ENCODE measurements at regions not wholly inside any gene's neighbourhood (a gene's known extent, or its start where the extent isn't known, plus 50 kb on each side); places are given as distances from the start of the nearest gene placed in this dataset.

DNA sequence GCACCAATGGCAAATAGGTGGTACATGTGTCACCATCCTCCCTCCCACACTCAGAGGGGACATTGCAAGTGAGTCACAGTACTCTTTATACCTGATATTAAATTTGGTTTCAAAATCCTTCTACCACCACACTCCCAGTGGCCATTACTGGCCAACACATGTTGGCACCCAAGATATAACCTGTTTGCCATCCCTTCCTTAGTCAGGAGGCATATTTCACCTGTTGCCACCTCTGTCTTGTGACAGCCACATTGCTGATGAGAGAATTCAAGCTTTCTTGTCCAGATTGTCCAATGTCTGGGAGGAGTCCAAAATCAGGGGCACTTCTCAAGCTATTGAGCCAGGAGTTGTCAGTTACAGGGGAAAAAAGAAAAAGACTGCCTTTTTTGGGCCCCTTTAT is 80.2 kb upstream of the WWC1 start:
- no peaks in the 10 kb centered on the region for H3K36me3 ChIP-seq (ENCODE audit: control insufficient read depth in 4 of 4, insufficient read depth in 3 of 4, low read depth in 1 of 4, low read length in 3 of 4)
- H3K9me3 ChIP-seq (ENCODE audit: control insufficient read depth in 4 of 4, low read length in 3 of 4) = no peaks in the 10 kb centered on the region
- no peaks in the 10 kb centered on the region for H3K4me1 ChIP-seq (ENCODE audit: control insufficient read depth in 4 of 4, insufficient read depth in 4 of 4, low read length in 3 of 4)
- no peak overlapping the region for H3K27ac ChIP-seq (ENCODE audit: low read depth in 1 of 2, low read length in 2 of 2)
- TF ChIP-seq NR2F2 (IDR thresholded peaks at IDR 0.05) (no peak), FOXA1 (IDR thresholded peaks at IDR 0.05) (no peak), HNF4G (IDR thresholded peaks at IDR 0.05) (no peak), RAD21 (IDR thresholded peaks at IDR 0.05) (no peak), FOXA2 (IDR thresholded peaks at IDR 0.05) (no peak), EGR1 (IDR thresholded peaks at IDR 0.05; ENCODE audit: low read depth in 2 of 2) (no peak), TAF1 (conservative IDR thresholded peaks at IDR 0.05) (no peak), JUND (IDR thresholded peaks at IDR 0.05) (no peak), SP1 (IDR thresholded peaks at IDR 0.05) (no peak), RXRA (IDR thresholded peaks at IDR 0.05) (no peak)
- TF ChIP-seq, protein P1, sequence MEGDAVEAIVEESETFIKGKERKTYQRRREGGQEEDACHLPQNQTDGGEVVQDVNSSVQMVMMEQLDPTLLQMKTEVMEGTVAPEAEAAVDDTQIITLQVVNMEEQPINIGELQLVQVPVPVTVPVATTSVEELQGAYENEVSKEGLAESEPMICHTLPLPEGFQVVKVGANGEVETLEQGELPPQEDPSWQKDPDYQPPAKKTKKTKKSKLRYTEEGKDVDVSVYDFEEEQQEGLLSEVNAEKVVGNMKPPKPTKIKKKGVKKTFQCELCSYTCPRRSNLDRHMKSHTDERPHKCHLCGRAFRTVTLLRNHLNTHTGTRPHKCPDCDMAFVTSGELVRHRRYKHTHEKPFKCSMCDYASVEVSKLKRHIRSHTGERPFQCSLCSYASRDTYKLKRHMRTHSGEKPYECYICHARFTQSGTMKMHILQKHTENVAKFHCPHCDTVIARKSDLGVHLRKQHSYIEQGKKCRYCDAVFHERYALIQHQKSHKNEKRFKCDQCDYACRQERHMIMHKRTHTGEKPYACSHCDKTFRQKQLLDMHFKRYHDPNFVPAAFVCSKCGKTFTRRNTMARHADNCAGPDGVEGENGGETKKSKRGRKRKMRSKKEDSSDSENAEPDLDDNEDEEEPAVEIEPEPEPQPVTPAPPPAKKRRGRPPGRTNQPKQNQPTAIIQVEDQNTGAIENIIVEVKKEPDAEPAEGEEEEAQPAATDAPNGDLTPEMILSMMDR (IDR thresholded peaks at IDR 0.05; ENCODE audit: low read depth, low read length, missing input control) = no peak
- TF ChIP-seq, protein P2, sequence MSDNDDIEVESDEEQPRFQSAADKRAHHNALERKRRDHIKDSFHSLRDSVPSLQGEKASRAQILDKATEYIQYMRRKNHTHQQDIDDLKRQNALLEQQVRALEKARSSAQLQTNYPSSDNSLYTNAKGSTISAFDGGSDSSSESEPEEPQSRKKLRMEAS (IDR thresholded peaks at IDR 0.05) = no peak
- no peaks in the 10 kb centered on the region for H3K27me3 ChIP-seq (ENCODE audit: control insufficient read depth in 4 of 4, insufficient read depth in 4 of 4, low read length in 3 of 4)
- DNase-seq (ENCODE audit: low spot score) = no peak
- no peak overlapping the region for H3K4me3 ChIP-seq (ENCODE audit: low read depth in 1 of 3, low read length in 3 of 3)
- no peak overlapping the region for H3K9ac ChIP-seq (ENCODE audit: low read depth in 1 of 2, low read length in 2 of 2)

DNA sequence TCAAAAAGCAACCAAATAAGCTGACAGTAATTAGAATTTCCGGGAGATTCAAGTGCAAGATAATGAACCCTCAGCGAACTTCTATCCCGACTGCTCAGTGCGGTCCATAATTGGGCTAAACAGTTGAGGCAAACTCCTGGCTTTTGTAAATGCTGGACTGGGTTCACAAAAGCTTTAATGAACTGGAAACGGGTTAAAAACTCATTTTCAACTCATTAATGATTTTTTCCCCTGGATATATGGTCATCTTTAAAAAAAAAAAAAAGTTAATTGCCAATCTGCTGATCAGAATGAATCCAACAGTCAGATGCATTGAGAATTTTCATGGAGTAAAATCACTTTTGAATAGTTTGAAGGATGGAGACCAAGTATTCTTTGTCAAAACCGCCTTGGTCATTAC is 79.5 kb upstream of the WWC1 start:
- TF ChIP-seq FOXA2 (IDR thresholded peaks at IDR 0.05) = no peak
- TF ChIP-seq, protein P3, sequence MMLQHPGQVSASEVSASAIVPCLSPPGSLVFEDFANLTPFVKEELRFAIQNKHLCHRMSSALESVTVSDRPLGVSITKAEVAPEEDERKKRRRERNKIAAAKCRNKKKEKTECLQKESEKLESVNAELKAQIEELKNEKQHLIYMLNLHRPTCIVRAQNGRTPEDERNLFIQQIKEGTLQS (IDR thresholded peaks at IDR 0.05) = no peak
- TF ChIP-seq, protein P2 (IDR thresholded peaks at IDR 0.05) = no peak
- no peak for TF ChIP-seq FOXA1 (IDR thresholded peaks at IDR 0.05)
- no peak for TF ChIP-seq TAF1 (conservative IDR thresholded peaks at IDR 0.05)
- TF ChIP-seq SP1 (IDR thresholded peaks at IDR 0.05) = no peak
- no peak for TF ChIP-seq RXRA (IDR thresholded peaks at IDR 0.05)
- no peak for TF ChIP-seq HNF4G (IDR thresholded peaks at IDR 0.05)
- TF ChIP-seq, protein P1 (IDR thresholded peaks at IDR 0.05; ENCODE audit: low read depth, low read length, missing input control) = no peak
- TF ChIP-seq, protein P4, sequence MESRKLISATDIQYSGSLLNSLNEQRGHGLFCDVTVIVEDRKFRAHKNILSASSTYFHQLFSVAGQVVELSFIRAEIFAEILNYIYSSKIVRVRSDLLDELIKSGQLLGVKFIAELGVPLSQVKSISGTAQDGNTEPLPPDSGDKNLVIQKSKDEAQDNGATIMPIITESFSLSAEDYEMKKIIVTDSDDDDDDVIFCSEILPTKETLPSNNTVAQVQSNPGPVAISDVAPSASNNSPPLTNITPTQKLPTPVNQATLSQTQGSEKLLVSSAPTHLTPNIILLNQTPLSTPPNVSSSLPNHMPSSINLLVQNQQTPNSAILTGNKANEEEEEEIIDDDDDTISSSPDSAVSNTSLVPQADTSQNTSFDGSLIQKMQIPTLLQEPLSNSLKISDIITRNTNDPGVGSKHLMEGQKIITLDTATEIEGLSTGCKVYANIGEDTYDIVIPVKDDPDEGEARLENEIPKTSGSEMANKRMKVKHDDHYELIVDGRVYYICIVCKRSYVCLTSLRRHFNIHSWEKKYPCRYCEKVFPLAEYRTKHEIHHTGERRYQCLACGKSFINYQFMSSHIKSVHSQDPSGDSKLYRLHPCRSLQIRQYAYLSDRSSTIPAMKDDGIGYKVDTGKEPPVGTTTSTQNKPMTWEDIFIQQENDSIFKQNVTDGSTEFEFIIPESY (IDR thresholded peaks at IDR 0.05) = no peak
- TF ChIP-seq, protein P5, sequence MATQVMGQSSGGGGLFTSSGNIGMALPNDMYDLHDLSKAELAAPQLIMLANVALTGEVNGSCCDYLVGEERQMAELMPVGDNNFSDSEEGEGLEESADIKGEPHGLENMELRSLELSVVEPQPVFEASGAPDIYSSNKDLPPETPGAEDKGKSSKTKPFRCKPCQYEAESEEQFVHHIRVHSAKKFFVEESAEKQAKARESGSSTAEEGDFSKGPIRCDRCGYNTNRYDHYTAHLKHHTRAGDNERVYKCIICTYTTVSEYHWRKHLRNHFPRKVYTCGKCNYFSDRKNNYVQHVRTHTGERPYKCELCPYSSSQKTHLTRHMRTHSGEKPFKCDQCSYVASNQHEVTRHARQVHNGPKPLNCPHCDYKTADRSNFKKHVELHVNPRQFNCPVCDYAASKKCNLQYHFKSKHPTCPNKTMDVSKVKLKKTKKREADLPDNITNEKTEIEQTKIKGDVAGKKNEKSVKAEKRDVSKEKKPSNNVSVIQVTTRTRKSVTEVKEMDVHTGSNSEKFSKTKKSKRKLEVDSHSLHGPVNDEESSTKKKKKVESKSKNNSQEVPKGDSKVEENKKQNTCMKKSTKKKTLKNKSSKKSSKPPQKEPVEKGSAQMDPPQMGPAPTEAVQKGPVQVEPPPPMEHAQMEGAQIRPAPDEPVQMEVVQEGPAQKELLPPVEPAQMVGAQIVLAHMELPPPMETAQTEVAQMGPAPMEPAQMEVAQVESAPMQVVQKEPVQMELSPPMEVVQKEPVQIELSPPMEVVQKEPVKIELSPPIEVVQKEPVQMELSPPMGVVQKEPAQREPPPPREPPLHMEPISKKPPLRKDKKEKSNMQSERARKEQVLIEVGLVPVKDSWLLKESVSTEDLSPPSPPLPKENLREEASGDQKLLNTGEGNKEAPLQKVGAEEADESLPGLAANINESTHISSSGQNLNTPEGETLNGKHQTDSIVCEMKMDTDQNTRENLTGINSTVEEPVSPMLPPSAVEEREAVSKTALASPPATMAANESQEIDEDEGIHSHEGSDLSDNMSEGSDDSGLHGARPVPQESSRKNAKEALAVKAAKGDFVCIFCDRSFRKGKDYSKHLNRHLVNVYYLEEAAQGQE (IDR thresholded peaks at IDR 0.05) = no peak
- TF ChIP-seq RAD21 (IDR thresholded peaks at IDR 0.05) = no peak
- no peak for TF ChIP-seq HNF4A (conservative IDR thresholded peaks at IDR 0.05)
- TF ChIP-seq EGR1 (IDR thresholded peaks at IDR 0.05; ENCODE audit: low read depth in 2 of 2) = no peak
- no peak for TF ChIP-seq JUND (IDR thresholded peaks at IDR 0.05)
- TF ChIP-seq GABPA (IDR thresholded peaks at IDR 0.05 in 1 of 2, conservative IDR thresholded peaks at IDR 0.05 in 1 of 2) = no peak
- no peak for TF ChIP-seq YY1 (IDR thresholded peaks at IDR 0.05)
- no peak for TF ChIP-seq NR2F2 (IDR thresholded peaks at IDR 0.05)
- no peaks in the 10 kb centered on the region for H3K27me3 ChIP-seq (ENCODE audit: control insufficient read depth in 4 of 4, insufficient read depth in 4 of 4, low read length in 3 of 4)
- WGBS = 74% methylated on average over 6 of the region's 6 CpGs
- no peaks in the 10 kb centered on the region for H3K4me1 ChIP-seq (ENCODE audit: control insufficient read depth in 4 of 4, insufficient read depth in 4 of 4, low read length in 3 of 4)
- H3K9me3 ChIP-seq (ENCODE audit: control insufficient read depth in 4 of 4, low read length in 3 of 4) = no peaks in the 10 kb centered on the region
- no peak for DNase-seq (ENCODE audit: low spot score)
- H3K4me3 ChIP-seq (ENCODE audit: low read depth in 1 of 3, low read length in 3 of 3) = no peak overlapping the region
- H3K27ac ChIP-seq (ENCODE audit: low read depth in 1 of 2, low read length in 2 of 2) = no peak overlapping the region
- no peaks in the 10 kb centered on the region for H3K36me3 ChIP-seq (ENCODE audit: control insufficient read depth in 4 of 4, insufficient read depth in 3 of 4, low read depth in 1 of 4, low read length in 3 of 4)
- no peak overlapping the region for H3K9ac ChIP-seq (ENCODE audit: low read depth in 1 of 2, low read length in 2 of 2)

Data from liver (tissue), 8 donors.